GM23338 (cell line): ENCODE measurements at regions not wholly inside any gene's neighbourhood (a gene's known extent, or its start where the extent isn't known, plus 50 kb on each side); places are given as distances from the start of the nearest gene placed in this dataset.

Source experiments
- CREB1 ChIP-seq: fragments of 250-450 bp; sonication (Bioruptor Pico); IDR thresholded peaks from 2 replicates; pipeline ENCODE4 v1.5.0; 2020; ENCODE audit warnings: low read depth, mild to moderate bottlenecking, moderate library complexity
- EZH2 ChIP-seq: fragments of 200-600 bp; sonication (generic); IDR thresholded peaks from one replicate; pipeline ENCODE4 v1.8.0; 2017; ENCODE audit warnings: antibody characterized with exemption, mild to moderate bottlenecking, low read depth; ENCODE audit not compliant: unreplicated experiment
- EZH2phosphoT487 ChIP-seq: fragments of 200-600 bp; sonication (generic); IDR thresholded peaks from one replicate; pipeline ENCODE4 v1.8.1; 2018; ENCODE audit warnings: antibody characterized with exemption; ENCODE audit not compliant: unreplicated experiment
- JUNB ChIP-seq: IDR thresholded peaks from one replicate; pipeline ENCODE4 v1.6.1; 2016; ENCODE audit warnings: antibody characterized with exemption; ENCODE audit not compliant: unreplicated experiment
- NANOG ChIP-seq: IDR thresholded peaks from 2 replicates; pipeline ENCODE4 v1.6.1; 2016; ENCODE audit warnings: antibody characterized with exemption, borderline replicate concordance
- POLR2AphosphoS5 ChIP-seq: IDR thresholded peaks from 2 replicates; pipeline ENCODE4 v1.6.1; 2016; ENCODE audit warnings: antibody characterized with exemption, low read depth
- ZNF114 ChIP-seq: fragments of 250-450 bp; sonication (Bioruptor Pico); IDR thresholded peaks from 2 replicates; pipeline ENCODE4 v1.5.0; 2020; ENCODE audit warnings: mild to moderate bottlenecking, moderate library complexity
- ZNF331 ChIP-seq: fragments of 250-450 bp; sonication (Bioruptor Pico); IDR thresholded peaks from 2 replicates; pipeline ENCODE4 v1.5.0; 2020; ENCODE audit warnings: low read depth, mild to moderate bottlenecking, moderate library complexity
- TF ChIP-seq, protein P1 (sequence below), 2 experiments: fragments of 200-600 bp in 1 of 2; sonication (generic) in 1 of 2; conservative IDR thresholded peaks; 2 replicates each; pipeline versions ENCODE4 v1.5.1 to v1.6.1; 2016 to 2017; ENCODE audit warnings: antibody characterized with exemption in 2 of 2, low read depth in 2 of 2, mild to moderate bottlenecking in 2 of 2, moderate library complexity in 1 of 2
- TF ChIP-seq, protein P2 (sequence below): IDR thresholded peaks from one replicate; pipeline ENCODE4 v1.6.1; 2018; ENCODE audit warnings: antibody characterized with exemption; ENCODE audit not compliant: unreplicated experiment
- TF ChIP-seq, protein P3 (sequence below): IDR thresholded peaks from 2 replicates; pipeline ENCODE4 v1.6.1; 2016; ENCODE audit warnings: antibody characterized with exemption
- TF ChIP-seq, protein P4 (sequence below): fragments of 250-450 bp; sonication (Bioruptor Pico); IDR thresholded peaks from 2 replicates; pipeline ENCODE4 v1.5.0; 2020; ENCODE audit warnings: mild to moderate bottlenecking, moderate library complexity

DNA sequence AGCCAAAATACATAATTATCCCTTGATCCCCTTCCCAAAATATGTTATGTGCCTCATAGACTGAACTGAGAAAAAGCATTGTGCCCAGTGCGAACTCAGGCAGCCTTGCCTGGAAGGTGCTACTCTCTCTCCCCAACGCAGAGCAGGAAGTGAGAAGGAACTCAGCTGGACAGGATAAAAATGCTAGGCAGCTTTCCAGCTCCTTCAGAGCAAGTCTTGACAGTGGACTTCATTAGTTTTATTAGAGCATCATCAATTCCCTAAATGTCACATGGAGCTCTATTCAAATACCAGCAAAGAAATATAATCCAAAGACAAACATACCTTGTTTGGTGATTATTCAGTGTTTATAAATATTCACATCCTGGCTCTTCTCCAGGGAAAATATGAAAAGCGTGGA, 202.4 kb downstream of the RFC3 start:
- TF ChIP-seq, protein P1, sequence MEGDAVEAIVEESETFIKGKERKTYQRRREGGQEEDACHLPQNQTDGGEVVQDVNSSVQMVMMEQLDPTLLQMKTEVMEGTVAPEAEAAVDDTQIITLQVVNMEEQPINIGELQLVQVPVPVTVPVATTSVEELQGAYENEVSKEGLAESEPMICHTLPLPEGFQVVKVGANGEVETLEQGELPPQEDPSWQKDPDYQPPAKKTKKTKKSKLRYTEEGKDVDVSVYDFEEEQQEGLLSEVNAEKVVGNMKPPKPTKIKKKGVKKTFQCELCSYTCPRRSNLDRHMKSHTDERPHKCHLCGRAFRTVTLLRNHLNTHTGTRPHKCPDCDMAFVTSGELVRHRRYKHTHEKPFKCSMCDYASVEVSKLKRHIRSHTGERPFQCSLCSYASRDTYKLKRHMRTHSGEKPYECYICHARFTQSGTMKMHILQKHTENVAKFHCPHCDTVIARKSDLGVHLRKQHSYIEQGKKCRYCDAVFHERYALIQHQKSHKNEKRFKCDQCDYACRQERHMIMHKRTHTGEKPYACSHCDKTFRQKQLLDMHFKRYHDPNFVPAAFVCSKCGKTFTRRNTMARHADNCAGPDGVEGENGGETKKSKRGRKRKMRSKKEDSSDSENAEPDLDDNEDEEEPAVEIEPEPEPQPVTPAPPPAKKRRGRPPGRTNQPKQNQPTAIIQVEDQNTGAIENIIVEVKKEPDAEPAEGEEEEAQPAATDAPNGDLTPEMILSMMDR (conservative IDR thresholded peaks at IDR 0.05; ENCODE audit: low read depth in 2 of 2): no peak
- TF ChIP-seq EZH2phosphoT487 (no peak), ZNF114 (CRISPR knock-in tag) (no peak), POLR2AphosphoS5 (no peak), EZH2 (no peak), CREB1 (CRISPR knock-in tag) (no peak), ZNF331 (CRISPR knock-in tag) (no peak), JUNB (no peak), NANOG (no peak)
- TF ChIP-seq, protein P2, sequence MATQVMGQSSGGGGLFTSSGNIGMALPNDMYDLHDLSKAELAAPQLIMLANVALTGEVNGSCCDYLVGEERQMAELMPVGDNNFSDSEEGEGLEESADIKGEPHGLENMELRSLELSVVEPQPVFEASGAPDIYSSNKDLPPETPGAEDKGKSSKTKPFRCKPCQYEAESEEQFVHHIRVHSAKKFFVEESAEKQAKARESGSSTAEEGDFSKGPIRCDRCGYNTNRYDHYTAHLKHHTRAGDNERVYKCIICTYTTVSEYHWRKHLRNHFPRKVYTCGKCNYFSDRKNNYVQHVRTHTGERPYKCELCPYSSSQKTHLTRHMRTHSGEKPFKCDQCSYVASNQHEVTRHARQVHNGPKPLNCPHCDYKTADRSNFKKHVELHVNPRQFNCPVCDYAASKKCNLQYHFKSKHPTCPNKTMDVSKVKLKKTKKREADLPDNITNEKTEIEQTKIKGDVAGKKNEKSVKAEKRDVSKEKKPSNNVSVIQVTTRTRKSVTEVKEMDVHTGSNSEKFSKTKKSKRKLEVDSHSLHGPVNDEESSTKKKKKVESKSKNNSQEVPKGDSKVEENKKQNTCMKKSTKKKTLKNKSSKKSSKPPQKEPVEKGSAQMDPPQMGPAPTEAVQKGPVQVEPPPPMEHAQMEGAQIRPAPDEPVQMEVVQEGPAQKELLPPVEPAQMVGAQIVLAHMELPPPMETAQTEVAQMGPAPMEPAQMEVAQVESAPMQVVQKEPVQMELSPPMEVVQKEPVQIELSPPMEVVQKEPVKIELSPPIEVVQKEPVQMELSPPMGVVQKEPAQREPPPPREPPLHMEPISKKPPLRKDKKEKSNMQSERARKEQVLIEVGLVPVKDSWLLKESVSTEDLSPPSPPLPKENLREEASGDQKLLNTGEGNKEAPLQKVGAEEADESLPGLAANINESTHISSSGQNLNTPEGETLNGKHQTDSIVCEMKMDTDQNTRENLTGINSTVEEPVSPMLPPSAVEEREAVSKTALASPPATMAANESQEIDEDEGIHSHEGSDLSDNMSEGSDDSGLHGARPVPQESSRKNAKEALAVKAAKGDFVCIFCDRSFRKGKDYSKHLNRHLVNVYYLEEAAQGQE: no peak
- TF ChIP-seq, protein P3, sequence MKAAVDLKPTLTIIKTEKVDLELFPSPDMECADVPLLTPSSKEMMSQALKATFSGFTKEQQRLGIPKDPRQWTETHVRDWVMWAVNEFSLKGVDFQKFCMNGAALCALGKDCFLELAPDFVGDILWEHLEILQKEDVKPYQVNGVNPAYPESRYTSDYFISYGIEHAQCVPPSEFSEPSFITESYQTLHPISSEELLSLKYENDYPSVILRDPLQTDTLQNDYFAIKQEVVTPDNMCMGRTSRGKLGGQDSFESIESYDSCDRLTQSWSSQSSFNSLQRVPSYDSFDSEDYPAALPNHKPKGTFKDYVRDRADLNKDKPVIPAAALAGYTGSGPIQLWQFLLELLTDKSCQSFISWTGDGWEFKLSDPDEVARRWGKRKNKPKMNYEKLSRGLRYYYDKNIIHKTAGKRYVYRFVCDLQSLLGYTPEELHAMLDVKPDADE: no peak
- TF ChIP-seq, protein P4, sequence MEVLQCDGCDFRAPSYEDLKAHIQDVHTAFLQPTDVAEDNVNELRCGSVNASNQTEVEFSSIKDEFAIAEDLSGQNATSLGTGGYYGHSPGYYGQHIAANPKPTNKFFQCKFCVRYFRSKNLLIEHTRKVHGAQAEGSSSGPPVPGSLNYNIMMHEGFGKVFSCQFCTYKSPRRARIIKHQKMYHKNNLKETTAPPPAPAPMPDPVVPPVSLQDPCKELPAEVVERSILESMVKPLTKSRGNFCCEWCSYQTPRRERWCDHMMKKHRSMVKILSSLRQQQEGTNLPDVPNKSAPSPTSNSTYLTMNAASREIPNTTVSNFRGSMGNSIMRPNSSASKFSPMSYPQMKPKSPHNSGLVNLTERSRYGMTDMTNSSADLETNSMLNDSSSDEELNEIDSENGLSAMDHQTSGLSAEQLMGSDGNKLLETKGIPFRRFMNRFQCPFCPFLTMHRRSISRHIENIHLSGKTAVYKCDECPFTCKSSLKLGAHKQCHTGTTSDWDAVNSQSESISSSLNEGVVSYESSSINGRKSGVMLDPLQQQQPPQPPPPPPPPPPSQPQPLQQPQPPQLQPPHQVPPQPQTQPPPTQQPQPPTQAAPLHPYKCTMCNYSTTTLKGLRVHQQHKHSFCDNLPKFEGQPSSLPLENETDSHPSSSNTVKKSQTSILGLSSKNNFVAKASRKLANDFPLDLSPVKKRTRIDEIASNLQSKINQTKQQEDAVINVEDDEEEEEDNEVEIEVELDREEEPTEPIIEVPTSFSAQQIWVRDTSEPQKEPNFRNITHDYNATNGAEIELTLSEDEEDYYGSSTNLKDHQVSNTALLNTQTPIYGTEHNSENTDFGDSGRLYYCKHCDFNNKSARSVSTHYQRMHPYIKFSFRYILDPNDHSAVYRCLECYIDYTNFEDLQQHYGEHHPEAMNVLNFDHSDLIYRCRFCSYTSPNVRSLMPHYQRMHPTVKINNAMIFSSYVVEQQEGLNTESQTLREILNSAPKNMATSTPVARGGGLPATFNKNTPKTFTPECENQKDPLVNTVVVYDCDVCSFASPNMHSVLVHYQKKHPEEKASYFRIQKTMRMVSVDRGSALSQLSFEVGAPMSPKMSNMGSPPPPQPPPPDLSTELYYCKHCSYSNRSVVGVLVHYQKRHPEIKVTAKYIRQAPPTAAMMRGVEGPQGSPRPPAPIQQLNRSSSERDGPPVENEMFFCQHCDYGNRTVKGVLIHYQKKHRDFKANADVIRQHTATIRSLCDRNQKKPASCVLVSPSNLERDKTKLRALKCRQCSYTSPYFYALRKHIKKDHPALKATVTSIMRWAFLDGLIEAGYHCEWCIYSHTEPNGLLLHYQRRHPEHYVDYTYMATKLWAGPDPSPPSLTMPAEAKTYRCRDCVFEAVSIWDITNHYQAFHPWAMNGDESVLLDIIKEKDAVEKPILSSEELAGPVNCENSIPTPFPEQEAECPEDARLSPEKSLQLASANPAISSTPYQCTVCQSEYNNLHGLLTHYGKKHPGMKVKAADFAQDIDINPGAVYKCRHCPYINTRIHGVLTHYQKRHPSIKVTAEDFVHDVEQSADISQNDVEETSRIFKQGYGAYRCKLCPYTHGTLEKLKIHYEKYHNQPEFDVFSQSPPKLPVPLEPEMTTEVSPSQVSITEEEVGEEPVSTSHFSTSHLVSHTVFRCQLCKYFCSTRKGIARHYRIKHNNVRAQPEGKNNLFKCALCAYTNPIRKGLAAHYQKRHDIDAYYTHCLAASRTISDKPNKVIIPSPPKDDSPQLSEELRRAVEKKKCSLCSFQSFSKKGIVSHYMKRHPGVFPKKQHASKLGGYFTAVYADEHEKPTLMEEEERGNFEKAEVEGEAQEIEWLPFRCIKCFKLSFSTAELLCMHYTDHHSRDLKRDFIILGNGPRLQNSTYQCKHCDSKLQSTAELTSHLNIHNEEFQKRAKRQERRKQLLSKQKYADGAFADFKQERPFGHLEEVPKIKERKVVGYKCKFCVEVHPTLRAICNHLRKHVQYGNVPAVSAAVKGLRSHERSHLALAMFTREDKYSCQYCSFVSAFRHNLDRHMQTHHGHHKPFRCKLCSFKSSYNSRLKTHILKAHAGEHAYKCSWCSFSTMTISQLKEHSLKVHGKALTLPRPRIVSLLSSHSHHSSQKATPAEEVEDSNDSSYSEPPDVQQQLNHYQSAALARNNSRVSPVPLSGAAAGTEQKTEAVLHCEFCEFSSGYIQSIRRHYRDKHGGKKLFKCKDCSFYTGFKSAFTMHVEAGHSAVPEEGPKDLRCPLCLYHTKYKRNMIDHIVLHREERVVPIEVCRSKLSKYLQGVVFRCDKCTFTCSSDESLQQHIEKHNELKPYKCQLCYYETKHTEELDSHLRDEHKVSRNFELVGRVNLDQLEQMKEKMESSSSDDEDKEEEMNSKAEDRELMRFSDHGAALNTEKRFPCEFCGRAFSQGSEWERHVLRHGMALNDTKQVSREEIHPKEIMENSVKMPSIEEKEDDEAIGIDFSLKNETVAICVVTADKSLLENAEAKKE (CRISPR knock-in tag): no peak
